ENCODE measurements at regions not wholly inside any gene's neighbourhood (a gene's known extent, or its start where the extent isn't known, plus 50 kb on each side); places are given as distances from the start of the nearest gene placed in this dataset.
A peak's percentile ranks its signal among the peaks of the same experiment; 100 is the strongest.
"Not testable (repeated sequence)": the region's sequence is repeated elsewhere in the genome, so short reads cannot be mapped to it uniquely, and the experiment has no call there.

DNA sequence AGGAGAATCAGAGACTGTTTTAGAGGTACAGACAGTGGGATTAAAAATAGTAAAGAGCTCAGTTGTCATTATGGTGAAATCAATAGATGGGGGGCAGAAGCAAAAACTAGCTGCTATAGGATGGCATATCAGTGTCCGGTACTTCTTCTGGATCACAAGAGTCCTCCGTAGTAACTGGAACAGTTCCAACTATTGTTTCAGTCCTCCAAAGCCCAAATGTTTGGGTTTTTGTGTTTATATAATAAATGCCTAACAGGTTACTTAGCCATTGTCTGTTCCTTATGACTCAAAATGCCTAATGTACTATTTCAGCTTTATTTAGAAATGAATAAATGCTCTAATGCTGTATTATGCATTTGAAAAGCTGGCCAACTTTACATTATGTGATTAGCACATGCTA lies 401.2 kb downstream of the PTH2R start:
- Histone ChIP-seq H3K27me3 (no peaks in the 10 kb centered on the region), H3K4me1 (no peaks in the 10 kb centered on the region), H3K9me3 (no peaks in the 10 kb centered on the region), H3K36me3 (no peaks in the 10 kb centered on the region), H3K27ac (no peak overlapping the region), H3K4me3 (no peak overlapping the region)
- no peak for TF ChIP-seq CTCF (IDR thresholded peaks at IDR 0.05)
- no peak for DNase-seq (ENCODE audit: low spot score)

DNA sequence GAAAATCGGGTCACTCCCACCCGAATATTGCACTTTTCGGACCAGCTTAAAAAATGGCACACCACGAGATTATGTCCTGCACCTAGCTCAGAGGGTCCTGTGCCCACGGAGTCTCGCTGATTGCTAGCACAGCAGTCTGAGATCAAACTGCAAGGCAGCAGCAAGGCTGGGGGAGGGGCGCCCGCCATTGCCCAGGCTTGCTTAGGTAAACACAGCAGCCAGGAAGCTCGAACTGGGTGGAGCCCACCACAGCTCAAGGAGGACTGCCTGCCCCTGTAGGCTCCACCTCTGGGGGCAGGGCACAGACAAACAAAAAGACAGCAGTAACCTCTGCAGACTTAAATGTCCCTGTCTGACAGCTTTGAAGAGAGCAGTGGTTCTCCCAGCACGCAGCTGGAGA lies 405.3 kb downstream of the PTH2R start:
- H3K4me1 ChIP-seq; H3K27ac ChIP-seq; H3K9me3 ChIP-seq; H3K36me3 ChIP-seq; H3K27me3 ChIP-seq; DNase-seq (ENCODE audit: low spot score); H3K4me3 ChIP-seq: not testable (repeated sequence)

DNA sequence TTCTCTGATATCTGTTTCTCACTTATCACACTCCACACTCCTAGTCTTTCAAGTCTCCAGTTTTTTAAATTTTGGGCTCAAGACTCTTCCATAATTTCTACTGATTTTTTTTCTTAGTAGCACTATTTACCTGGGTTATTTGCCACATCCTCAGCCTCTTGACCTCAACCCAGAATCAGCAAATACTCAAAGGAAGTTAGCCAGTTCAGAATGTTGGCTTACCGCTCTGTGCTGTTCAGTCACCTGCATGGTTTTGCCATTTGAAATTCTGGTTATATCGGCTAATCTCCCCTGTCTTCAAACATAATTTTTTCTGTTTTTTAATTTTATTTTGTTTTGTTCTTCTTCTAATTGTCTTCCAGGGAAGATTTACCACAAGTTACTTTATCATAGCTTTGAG lies 412.6 kb downstream of the PTH2R start:
- Histone ChIP-seq H3K27me3 (no peaks in the 10 kb centered on the region), H3K9me3 (no peaks in the 10 kb centered on the region), H3K27ac (no peak overlapping the region), H3K4me1 (no peaks in the 10 kb centered on the region), H3K4me3 (no peak overlapping the region), H3K36me3 (no peaks in the 10 kb centered on the region)
- DNase-seq (ENCODE audit: low spot score) = no peak
- no peak for TF ChIP-seq CTCF (IDR thresholded peaks at IDR 0.05)

- Histone ChIP-seq H3K4me3 (no peak overlapping the region), H3K4me1 (no peaks in the 10 kb centered on the region), H3K27me3 (no peaks in the 10 kb centered on the region), H3K27ac (no peak overlapping the region), H3K36me3 (no peaks in the 10 kb centered on the region), H3K9me3 (no peaks in the 10 kb centered on the region)
- TF ChIP-seq CTCF (IDR thresholded peaks at IDR 0.05) = peak in 1 of 2 donors; percentile 30
- no peak for DNase-seq (ENCODE audit: low spot score)
Observed at GRCh38 chr2:208820014-208820688, 413.6 kb downstream of the PTH2R start.

DNA sequence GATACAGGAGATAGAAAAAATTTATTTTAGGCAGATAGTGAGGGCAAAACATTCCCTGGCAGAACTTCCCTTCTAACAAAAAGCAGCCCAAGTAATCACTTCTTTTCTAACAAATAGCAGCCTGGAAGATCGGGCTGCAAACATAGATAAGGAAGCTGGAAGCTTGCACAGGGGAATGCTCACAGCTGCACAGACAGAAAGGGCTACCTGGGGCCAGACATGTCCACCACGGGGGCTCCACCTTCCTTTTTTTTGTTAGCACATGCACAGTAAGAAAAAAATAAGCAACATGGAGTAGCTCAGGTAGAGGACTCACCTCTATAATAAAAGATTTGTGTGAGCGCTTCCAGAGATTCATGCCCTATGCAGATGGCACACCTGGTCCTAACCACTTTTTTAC lies 420.5 kb downstream of the PTH2R start:
- H3K4me1 ChIP-seq = no peaks in the 10 kb centered on the region
- H3K27ac ChIP-seq = no peak overlapping the region
- TF ChIP-seq CTCF (IDR thresholded peaks at IDR 0.05) = no peak
- H3K4me3 ChIP-seq = no peak overlapping the region
- no peaks in the 10 kb centered on the region for H3K27me3 ChIP-seq
- no peaks in the 10 kb centered on the region for H3K9me3 ChIP-seq
- no peaks in the 10 kb centered on the region for H3K36me3 ChIP-seq
- no peak for DNase-seq (ENCODE audit: low spot score)

DNA sequence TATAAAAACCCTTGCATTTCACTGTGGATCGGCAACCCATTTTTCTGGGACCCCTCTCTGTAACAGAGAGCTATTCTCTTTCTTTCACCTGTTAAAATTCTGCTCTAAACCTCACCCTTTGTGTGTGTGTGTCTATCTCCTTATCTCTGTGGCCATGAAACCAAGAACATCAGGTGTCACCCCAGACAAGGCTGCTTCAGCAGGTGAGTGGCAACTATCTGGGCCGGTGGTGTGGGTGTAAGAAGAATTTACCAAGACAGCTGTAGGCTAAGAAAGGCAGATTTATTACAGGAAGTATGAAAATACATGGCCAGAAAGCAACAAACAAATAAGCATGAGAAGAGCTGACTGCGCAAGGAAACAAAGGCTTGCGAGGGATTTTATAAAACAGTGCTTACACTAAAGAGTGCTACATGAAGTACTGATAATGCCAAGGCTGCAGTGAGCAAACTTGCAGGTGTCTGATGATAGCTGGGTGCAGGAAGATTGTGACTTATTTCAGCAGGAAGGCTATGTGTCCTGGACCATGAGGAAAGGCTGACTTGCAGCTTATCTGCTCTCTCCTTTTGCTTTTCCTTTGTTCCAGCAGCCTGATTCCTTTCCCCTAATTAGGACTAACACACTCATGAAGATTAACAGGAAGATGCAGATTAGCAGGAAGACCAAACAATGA lies 421.1 kb downstream of the PTH2R start:
- no peak for DNase-seq (ENCODE audit: low spot score)
- no peak for TF ChIP-seq CTCF (IDR thresholded peaks at IDR 0.05)
- Histone ChIP-seq H3K4me1 (no peaks in the 10 kb centered on the region), H3K27me3 (no peaks in the 10 kb centered on the region), H3K4me3 (no peak overlapping the region), H3K27ac (no peak overlapping the region), H3K9me3 (no peaks in the 10 kb centered on the region), H3K36me3 (no peaks in the 10 kb centered on the region)
